CD4-positive, alpha-beta T cell treated with Interleukin-21 for 1 hour (primary cell): ENCODE measurements at regions not wholly inside any gene's neighbourhood (a gene's known extent, or its start where the extent isn't known, plus 50 kb on each side); places are given as distances from the start of the nearest gene placed in this dataset.
A peak's percentile ranks its signal among the peaks of the same experiment; 100 is the strongest.

ENCODE experiments used
- DNase-seq: peaks from one replicate; pipeline ENCODE4 v3.0.0-alpha.2; 2020

GRCh38 chr2:177155631-177156030 is 57.0 kb upstream of the HNRNPA3 start:
- DNase-seq: no peak

GRCh38 chr2:177161741-177162460 is 50.7 kb upstream of the HNRNPA3 start:
- peak; percentile 42 for DNase-seq
